ENCODE measurements at regions not wholly inside any gene's neighbourhood (a gene's known extent, or its start where the extent isn't known, plus 50 kb on each side); places are given as distances from the start of the nearest gene placed in this dataset.

DNA sequence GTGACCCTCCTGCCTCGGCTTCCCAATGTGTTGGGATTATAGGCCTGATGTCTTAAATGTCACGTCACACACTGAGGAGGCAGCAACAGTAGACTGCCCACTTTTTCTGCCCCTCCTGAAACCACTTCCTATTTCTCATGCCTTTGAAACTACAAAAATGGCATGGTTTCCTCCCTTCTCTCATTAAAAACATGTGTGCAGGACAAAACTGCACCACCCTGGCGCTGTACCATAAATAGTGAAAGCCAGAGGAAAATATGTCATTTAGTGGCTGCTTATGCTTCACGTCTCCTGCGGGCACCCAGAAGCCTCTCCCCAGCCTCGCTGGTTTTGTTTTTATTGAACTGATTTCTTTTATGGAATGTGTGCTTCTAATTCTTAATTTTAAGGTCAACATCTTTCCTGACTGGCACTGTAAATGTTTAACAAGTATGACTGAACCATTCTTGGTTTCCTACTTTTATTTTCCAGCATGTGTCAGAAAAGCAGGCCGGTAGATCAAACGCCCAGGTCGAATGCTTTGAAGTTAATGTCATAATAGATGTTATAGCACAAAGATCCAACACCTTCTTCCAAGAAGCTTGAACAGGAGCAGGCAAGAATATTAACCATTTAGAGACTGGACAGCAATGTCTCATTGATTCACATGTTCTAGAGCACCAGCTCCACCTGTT lies 59.6 kb upstream of the C1orf87 start:
- Histone ChIP-seq H2BK12ac (ENCODE audit: insufficient read length, low read depth, low read length) (no peak overlapping the region), H3K9ac (ENCODE audit: extremely low read depth, insufficient read length, low read length) (no peak overlapping the region), H3K27ac (ENCODE audit: insufficient read length, low read depth, low read length) (no peak overlapping the region), H2BK5ac (ENCODE audit: insufficient read length, low read length) (no peak overlapping the region), H2AK5ac (ENCODE audit: insufficient read length, low read length) (no peak overlapping the region), H2BK120ac (ENCODE audit: low read depth, low read length, poor library complexity, severe bottlenecking) (no peak overlapping the region), H3K79me1 (ENCODE audit: insufficient read depth, low read depth, low read length, poor library complexity, severe bottlenecking) (no peaks in the 10 kb centered on the region), H3K4me1 (ENCODE audit: insufficient read depth, low read length) (no peaks in the 10 kb centered on the region), H4K8ac (replicated peaks; ENCODE audit: insufficient read length, low read depth, low read length) (no peak overlapping the region), H3T11ph (ENCODE audit: low read length) (no peak overlapping the region), H3K23me2 (ENCODE audit: insufficient read length, low read depth, low read length, poor library complexity, severe bottlenecking) (no peaks in the 10 kb centered on the region), H3K4ac (ENCODE audit: low read depth, low read length) (no peak overlapping the region), H3K14ac (ENCODE audit: insufficient read depth, low read length) (no peak overlapping the region), H2BK15ac (ENCODE audit: low read depth, low read length) (no peak overlapping the region), H3K56ac (ENCODE audit: insufficient read length, low read depth, low read length) (no peak overlapping the region), H3K9me3 (ENCODE audit: control insufficient read depth, low read depth, low read length) (no peaks in the 10 kb centered on the region), H3K79me2 (ENCODE audit: insufficient read depth, low read length) (no peaks in the 10 kb centered on the region), H3K18ac (ENCODE audit: insufficient read length, low read depth, low read length) (no peak overlapping the region), H3K4me2 (ENCODE audit: insufficient read depth, insufficient read length, low read length) (no peak overlapping the region), H4K5ac (ENCODE audit: insufficient read length, low read depth, low read length) (no peak overlapping the region), H3K23ac (ENCODE audit: insufficient read length, low read depth, low read length) (no peak overlapping the region), H3K27me3 (ENCODE audit: insufficient read depth, low read length) (no peaks in the 10 kb centered on the region), H2AFZ (ENCODE audit: low read length) (no peak overlapping the region), H4K20me1 (ENCODE audit: control insufficient read depth, insufficient read depth, insufficient read length) (no peaks in the 10 kb centered on the region), H4K91ac (ENCODE audit: insufficient read length, low read depth, low read length) (no peak overlapping the region), H2BK20ac (ENCODE audit: low read depth, low read length, poor library complexity, severe bottlenecking) (no peak overlapping the region)
- WGBS (ENCODE audit: extremely low coverage, insufficient read length, low lambda C conversion rate): no CpG with 5 or more reads among the region's 9 CpGs
- Mint-ChIP-seq H3K4me3 (no peak overlapping the region), H3K27ac (no peak overlapping the region), H3K27me3 (ENCODE audit: low read depth) (no peaks in the 10 kb centered on the region), H3K36me3 (ENCODE audit: insufficient read depth in 1 of 3, low read depth in 3 of 3) (no peaks in the 10 kb centered on the region), H3K4me1 (no peaks in the 10 kb centered on the region), H3K9me3 (no peaks in the 10 kb centered on the region)
- no peak for DNase-seq
- TF ChIP-seq, protein P1, sequence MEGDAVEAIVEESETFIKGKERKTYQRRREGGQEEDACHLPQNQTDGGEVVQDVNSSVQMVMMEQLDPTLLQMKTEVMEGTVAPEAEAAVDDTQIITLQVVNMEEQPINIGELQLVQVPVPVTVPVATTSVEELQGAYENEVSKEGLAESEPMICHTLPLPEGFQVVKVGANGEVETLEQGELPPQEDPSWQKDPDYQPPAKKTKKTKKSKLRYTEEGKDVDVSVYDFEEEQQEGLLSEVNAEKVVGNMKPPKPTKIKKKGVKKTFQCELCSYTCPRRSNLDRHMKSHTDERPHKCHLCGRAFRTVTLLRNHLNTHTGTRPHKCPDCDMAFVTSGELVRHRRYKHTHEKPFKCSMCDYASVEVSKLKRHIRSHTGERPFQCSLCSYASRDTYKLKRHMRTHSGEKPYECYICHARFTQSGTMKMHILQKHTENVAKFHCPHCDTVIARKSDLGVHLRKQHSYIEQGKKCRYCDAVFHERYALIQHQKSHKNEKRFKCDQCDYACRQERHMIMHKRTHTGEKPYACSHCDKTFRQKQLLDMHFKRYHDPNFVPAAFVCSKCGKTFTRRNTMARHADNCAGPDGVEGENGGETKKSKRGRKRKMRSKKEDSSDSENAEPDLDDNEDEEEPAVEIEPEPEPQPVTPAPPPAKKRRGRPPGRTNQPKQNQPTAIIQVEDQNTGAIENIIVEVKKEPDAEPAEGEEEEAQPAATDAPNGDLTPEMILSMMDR (conservative IDR thresholded peaks at IDR 0.05): no peak
